IMR-90 (cell line): ENCODE measurements at regions not wholly inside any gene's neighbourhood (a gene's known extent, or its start where the extent isn't known, plus 50 kb on each side); places are given as distances from the start of the nearest gene placed in this dataset.
A peak's percentile ranks its signal among the peaks of the same experiment; 100 is the strongest.

Experiments used
- ATAC-seq: fragments of 200-7000 bp; cut with Tn5 transposase; 2 replicates; pipeline ENCODE4 v1.9.1; 2020; ENCODE audit warnings: low read depth, mild to moderate bottlenecking, moderate library complexity
- BruUV-seq: library from RNA; stranded (reverse); fragments of 400-500 nt; replicated peaks from 2 replicates; lab custom pipeline; 2021; lab: Mats Ljungman, UMichigan
- CTCF ChIA-PET: fragments of 300-600 bp; formaldehyde crosslinking; extraction: SDS; loops from one replicate; lab custom pipeline; 2021; ENCODE audit warnings: antibody characterized with exemption; lab: Yijun Ruan, JAX
- POLR2A ChIA-PET: fragments of 300-600 bp; sonication (Branson Sonifier 250); formaldehyde crosslinking; loops from one replicate; lab custom pipeline; 2022; ENCODE audit warnings: antibody characterized with exemption; ENCODE audit not compliant: unreplicated experiment; lab: Charles Lee
- DNase-seq: peaks from one replicate; pipeline ENCODE4 v3.0.0; 2013
- H2AFZ ChIP-seq: replicated peaks from 2 replicates; pipeline ENCODE3; 2013; ENCODE audit warnings: low read length, mild to moderate bottlenecking; ENCODE audit not compliant: poor library complexity
- H2AK5ac ChIP-seq: 2 replicates; pipeline ENCODE4 v1.6.1; 2013; ENCODE audit warnings: low read depth, low read length, inconsistent platforms
- H2AK9ac ChIP-seq: replicated peaks from 2 replicates; pipeline ENCODE3; 2013; ENCODE audit warnings: mild to moderate bottlenecking, low read depth, low read length, moderate library complexity; ENCODE audit not compliant: poor library complexity
- H2BK120ac ChIP-seq: 2 replicates; pipeline ENCODE4 v1.6.1; 2013; ENCODE audit warnings: low read depth, low read length, inconsistent platforms
- H2BK15ac ChIP-seq: 3 replicates; pipeline ENCODE4 v1.6.1; 2013; ENCODE audit warnings: low read depth, low read length, inconsistent platforms
- H2BK20ac ChIP-seq: 2 replicates; pipeline ENCODE4 v1.6.1; 2013; ENCODE audit warnings: low read depth, mild to moderate bottlenecking, inconsistent platforms, low read length, moderate library complexity
- H2BK5ac ChIP-seq: 2 replicates; pipeline ENCODE4 v1.6.1; 2013; ENCODE audit warnings: mild to moderate bottlenecking, low read depth, low read length, inconsistent platforms; ENCODE audit not compliant: poor library complexity, severe bottlenecking
- H3K14ac ChIP-seq: replicated peaks from 2 replicates; pipeline ENCODE4 v1.6.1; 2013; ENCODE audit warnings: low read depth, low read length, inconsistent platforms
- H3K18ac ChIP-seq: 2 replicates; pipeline ENCODE4 v1.6.1; 2013; ENCODE audit warnings: low read depth, low read length, control low read depth
- H3K23ac ChIP-seq: 2 replicates; pipeline ENCODE4 v1.6.1; 2013; ENCODE audit warnings: low read depth, low read length, inconsistent platforms
- H3K27ac ChIP-seq: 2 replicates; pipeline ENCODE4 v1.5.1; 2013; ENCODE audit warnings: mild to moderate bottlenecking, control low read depth, low read length; ENCODE audit not compliant: insufficient read depth
- H3K27me3 ChIP-seq: 2 replicates; pipeline ENCODE4 v1.6.1; 2013; ENCODE audit warnings: low read length; ENCODE audit not compliant: control insufficient read depth, insufficient read depth
- H3K36me3 ChIP-seq: 2 replicates; pipeline ENCODE4 v1.6.1; 2013; ENCODE audit warnings: low read length, mixed read lengths; ENCODE audit not compliant: control insufficient read depth, insufficient read depth
- H3K4ac ChIP-seq: 2 replicates; pipeline ENCODE4 v1.6.1; 2013; ENCODE audit warnings: low read depth, low read length, inconsistent platforms
- H3K4me1 ChIP-seq: 2 replicates; pipeline ENCODE4 v1.6.1; 2013; ENCODE audit warnings: low read length, mixed read lengths; ENCODE audit not compliant: control insufficient read depth, insufficient read depth
- H3K4me2 ChIP-seq: 2 replicates; pipeline ENCODE4 v1.6.1; 2013; ENCODE audit warnings: low read depth, mild to moderate bottlenecking, control low read depth, low read length, moderate library complexity
- H3K4me3 ChIP-seq: 2 replicates; pipeline ENCODE4 v1.5.1; 2013; ENCODE audit warnings: low read depth, mild to moderate bottlenecking, control low read depth, low read length, moderate library complexity; ENCODE audit not compliant: insufficient read depth
- H3K56ac ChIP-seq: 2 replicates; pipeline ENCODE4 v1.6.1; 2013; ENCODE audit warnings: low read length, inconsistent platforms; ENCODE audit not compliant: insufficient read depth; ENCODE audit errors: extremely low read depth
- H3K79me1 ChIP-seq, 2 experiments: 2 replicates each; pipeline ENCODE4 v1.6.1; 2013; ENCODE audit warnings: low read length in 2 of 2, inconsistent platforms in 1 of 2, low read depth in 1 of 2
- H3K9ac ChIP-seq: 2 replicates; pipeline ENCODE4 v1.6.1; 2013; ENCODE audit warnings: low read depth, low read length, control low read depth
- H3K9me1 ChIP-seq: 2 replicates; pipeline ENCODE4 v1.6.1; 2013; ENCODE audit warnings: low read length, inconsistent platforms; ENCODE audit not compliant: insufficient read depth
- H3K9me3 ChIP-seq: 2 replicates; pipeline ENCODE4 v1.6.1; 2013; ENCODE audit warnings: low read length; ENCODE audit not compliant: control insufficient read depth, insufficient read depth
- H4K20me1 ChIP-seq: 2 replicates; pipeline ENCODE4 v1.6.1; 2013; ENCODE audit warnings: low read length, inconsistent platforms; ENCODE audit not compliant: insufficient read depth
- H4K5ac ChIP-seq: 2 replicates; pipeline ENCODE4 v1.6.1; 2013; ENCODE audit warnings: mild to moderate bottlenecking, low read depth, low read length, control low read depth
- H4K8ac ChIP-seq, 2 experiments: 2 replicates each; pipeline ENCODE4 v1.6.1; 2013; ENCODE audit warnings: low read depth in 2 of 2, low read length in 2 of 2, control low read depth in 1 of 2, inconsistent platforms in 1 of 2
- H4K91ac ChIP-seq: 2 replicates; pipeline ENCODE4 v1.6.1; 2013; ENCODE audit warnings: low read depth, low read length, inconsistent platforms; ENCODE audit not compliant: insufficient read depth
- CHD1 ChIP-seq: IDR thresholded peaks from 2 replicates; pipeline ENCODE4 v1.6.1; 2012; ENCODE audit warnings: low read depth, low read length, improper control_type of control experiment
- MAZ ChIP-seq: IDR thresholded peaks from 2 replicates; pipeline ENCODE4 v1.6.1; 2012; ENCODE audit warnings: low read depth, mild to moderate bottlenecking, low read length, improper control_type of control experiment, moderate library complexity, borderline replicate concordance
- MXI1 ChIP-seq: IDR thresholded peaks from 2 replicates; pipeline ENCODE4 v1.6.1; 2012; ENCODE audit warnings: low read depth, mild to moderate bottlenecking, low read length, moderate library complexity, borderline replicate concordance
- POLR2A ChIP-seq: IDR thresholded peaks from 2 replicates; pipeline ENCODE4 v1.6.1; 2012; ENCODE audit warnings: mild to moderate bottlenecking, low read depth, low read length
- RAD21 ChIP-seq: IDR thresholded peaks from 2 replicates; pipeline ENCODE4 v1.6.1; 2012; ENCODE audit warnings: low read length, improper control_type of control experiment
- RFX5 ChIP-seq: IDR thresholded peaks from 2 replicates; pipeline ENCODE4 v1.8.0; 2012; ENCODE audit warnings: low read depth, mild to moderate bottlenecking, low read length, moderate library complexity
- WGBS, 2 experiments: methylation state at CpG; one replicate each; pipeline versions ENCODE4 v1.1.5 to v1.1.7; 2013; ENCODE audit warnings: missing lambda C conversion rate in 2 of 2; ENCODE audit not compliant: insufficient read length in 1 of 2; ENCODE audit errors: extremely low coverage in 2 of 2; 5-methylcytosine and 5-hydroxymethylcytosine counted together
- dilution Hi-C: fragments of 300-500 bp; cut with HindIII; formaldehyde crosslinking; loops from one replicate; pipeline ENCODE4 v1.14.3; 2018; ENCODE audit warnings: low sequenced_read_pairs; ENCODE audit not compliant: unreplicated experiment
- in situ Hi-C: fragments of 300-500 bp; cut with MboI; formaldehyde crosslinking; loops from 3 replicates; pipeline ENCODE4 v1.14.3; 2019; ENCODE audit warnings: low sequenced_read_pairs, inconsistent platforms, mixed read lengths
- intact Hi-C: fragments of 100-400 bp; cut with micrococcal nuclease; formaldehyde crosslinking; loops from 2 replicates; pipeline ENCODE4 v1.10.0; 2022
- TF ChIP-seq, protein P1 (sequence below): fragments of 150-350 bp; IDR thresholded peaks from 2 replicates; pipeline ENCODE4 v1.6.1; 2017; ENCODE audit warnings: mild to moderate bottlenecking, antibody characterized with exemption, low read length, low read depth

DNA sequence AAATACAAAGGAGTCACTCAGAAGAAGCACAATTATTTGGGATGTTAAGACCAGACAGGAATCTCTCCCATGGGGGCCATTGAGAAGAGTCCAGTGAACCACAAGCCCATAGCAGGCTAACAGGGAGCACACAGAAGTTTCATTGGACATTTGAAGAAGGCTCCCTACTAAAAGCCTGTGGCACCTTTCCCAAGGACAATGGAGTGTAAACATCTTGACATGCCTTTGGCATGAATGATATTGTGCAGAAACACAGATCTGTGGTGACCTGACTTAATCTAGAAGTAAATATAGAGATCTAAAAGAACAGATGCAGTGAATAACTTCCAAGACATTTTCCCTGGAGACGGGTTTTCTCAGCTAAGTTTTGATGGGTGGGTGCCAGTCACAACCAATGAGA is 221.5 kb downstream of the EPHA4 start:
- H3K14ac ChIP-seq = no peak overlapping the region
- no peaks in the 10 kb centered on the region for H3K9me3 ChIP-seq
- H3K9ac ChIP-seq = no peak overlapping the region
- H3K23ac ChIP-seq = no peak overlapping the region
- TF ChIP-seq, protein P1, sequence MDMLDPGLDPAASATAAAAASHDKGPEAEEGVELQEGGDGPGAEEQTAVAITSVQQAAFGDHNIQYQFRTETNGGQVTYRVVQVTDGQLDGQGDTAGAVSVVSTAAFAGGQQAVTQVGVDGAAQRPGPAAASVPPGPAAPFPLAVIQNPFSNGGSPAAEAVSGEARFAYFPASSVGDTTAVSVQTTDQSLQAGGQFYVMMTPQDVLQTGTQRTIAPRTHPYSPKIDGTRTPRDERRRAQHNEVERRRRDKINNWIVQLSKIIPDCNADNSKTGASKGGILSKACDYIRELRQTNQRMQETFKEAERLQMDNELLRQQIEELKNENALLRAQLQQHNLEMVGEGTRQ = no peak
- TF ChIP-seq MXI1 (no peak), POLR2A (no peak), RFX5 (no peak), MAZ (no peak), RAD21 (no peak), CHD1 (no peak)
- no peak for ATAC-seq
- no peaks in the 10 kb centered on the region for H3K27me3 ChIP-seq
- no peaks in the 10 kb centered on the region for H3K36me3 ChIP-seq
- H2AFZ ChIP-seq = no peak overlapping the region
- H4K91ac ChIP-seq = no peak overlapping the region
- CTCF ChIA-PET = interaction anchor here (1.0 kb wide), 1 partner anchor 44 kb away, joined by 3 read pairs; no protein-coding TSS in a partner anchor
- no peak overlapping the region for H3K56ac ChIP-seq
- no peak overlapping the region for H2BK15ac ChIP-seq
- dilution Hi-C loops (no loop called here), intact Hi-C loops (no loop called here), in situ Hi-C loops (no loop called here)
- BruUV-seq = no TSS peak
- H2BK20ac ChIP-seq = no peak overlapping the region
- no peak overlapping the region for H3K18ac ChIP-seq
- no CpG with 5 or more reads among the region's 1 CpG for WGBS, 2 experiments
- no peaks in the 10 kb centered on the region for H3K79me1 ChIP-seq
- H2AK9ac ChIP-seq = no peak overlapping the region
- no peaks in the 10 kb centered on the region for H4K20me1 ChIP-seq
- no peaks in the 10 kb centered on the region; the same call in 1 of the 2 replicates for H3K4me1 ChIP-seq
- no peak overlapping the region for H4K5ac ChIP-seq
- H4K8ac ChIP-seq = no peak overlapping the region
- H3K4me2 ChIP-seq = no peak overlapping the region
- no peaks in the 10 kb centered on the region; the same call in 1 of the 2 replicates for H3K9me1 ChIP-seq
- no peak overlapping the region for H2BK120ac ChIP-seq
- H2BK5ac ChIP-seq = no peak overlapping the region
- H2AK5ac ChIP-seq = no peak overlapping the region
- H3K4ac ChIP-seq = no peak overlapping the region
- POLR2A ChIA-PET = no interaction called here
- no peak overlapping the region for H3K27ac ChIP-seq
- H3K4me3 ChIP-seq = no peak overlapping the region
- DNase-seq = peak; percentile 6
